GM12878 (cell line): ENCODE measurements at regions not wholly inside any gene's neighbourhood (a gene's known extent, or its start where the extent isn't known, plus 50 kb on each side); places are given as distances from the start of the nearest gene placed in this dataset.
A peak's percentile ranks its signal among the peaks of the same experiment; 100 is the strongest.
"Not testable (repeated sequence)": the region's sequence is repeated elsewhere in the genome, so short reads cannot be mapped to it uniquely, and the experiment has no call there.

Source experiments
- ATAC-seq: fragments of 200-7000 bp; cut with Tn5 transposase; 3 replicates; pipeline ENCODE4 v1.9.1; 2020; ENCODE audit warnings: mild to moderate bottlenecking, moderate library complexity
- BruUV-seq: library from RNA; stranded (reverse); fragments of 400-500 nt; replicated peaks from 2 replicates; lab custom pipeline; 2021; lab: Mats Ljungman, UMichigan
- CTCF ChIA-PET: fragments of 300-600 bp; sonication (Branson Sonifier 250); formaldehyde crosslinking; extraction: SDS; loops from one replicate; lab custom pipeline; 2021; ENCODE audit warnings: inconsistent platforms; lab: Yijun Ruan, JAX
- POLR2A ChIA-PET: fragments of 350-600 bp; formaldehyde crosslinking; extraction: SDS; loops from one replicate; lab custom pipeline; 2021; ENCODE audit warnings: inconsistent platforms; lab: Charles Lee
- RAD21 ChIA-PET: fragments of 300-600 bp; sonication (Branson Sonifier 250); formaldehyde crosslinking; loops from one replicate; lab custom pipeline; 2023; ENCODE audit warnings: antibody characterized with exemption; ENCODE audit not compliant: unreplicated experiment; lab: Charles Lee
- SMC1A ChIA-PET: fragments of 300-600 bp; sonication (Branson Sonifier 250); formaldehyde crosslinking; loops from one replicate; lab custom pipeline; 2023; ENCODE audit not compliant: unreplicated experiment, uncharacterized antibody; lab: Charles Lee
- DNase-seq: peaks from one replicate; pipeline ENCODE4 v3.0.0-alpha.2; 2011; ENCODE audit warnings: low read depth, low spot score
- FAIRE-seq: peaks from 3 replicates; lab custom pipeline; 2011; peaks lifted over from hg19 to GRCh38; lab: Jason Lieb, UNC
- H2AFZ ChIP-seq: 2 replicates; pipeline ENCODE4 v1.6.0; 2011; ENCODE audit warnings: low read depth, low read length, control low read depth; ENCODE audit not compliant: control insufficient read depth
- H3K27ac ChIP-seq: 2 replicates; pipeline ENCODE4 v1.5.1; 2011; ENCODE audit warnings: control low read depth; ENCODE audit not compliant: control insufficient read depth, insufficient read depth
- H3K27me3 ChIP-seq, 2 experiments: replicated peaks in 1 of 2; 2 replicates each; pipeline versions ENCODE4 v1.6.0 to v1.6.1; 2011; ENCODE audit warnings: low read length in 1 of 2; ENCODE audit not compliant: control insufficient read depth in 2 of 2, insufficient read depth in 2 of 2
- H3K36me3 ChIP-seq, 2 experiments: 2 replicates each; pipeline ENCODE4 v1.5.1; 2011; ENCODE audit warnings: low read length in 1 of 2; ENCODE audit not compliant: control insufficient read depth in 2 of 2, insufficient read depth in 2 of 2
- H3K4me1 ChIP-seq: 2 replicates; pipeline ENCODE4 v1.6.1; 2011; ENCODE audit warnings: mild to moderate bottlenecking, low read length, moderate library complexity, mixed read lengths; ENCODE audit not compliant: control insufficient read depth, insufficient read depth
- H3K4me2 ChIP-seq: 2 replicates; pipeline ENCODE4 v1.6.0; 2011; ENCODE audit warnings: control low read depth; ENCODE audit not compliant: control insufficient read depth, insufficient read depth
- H3K4me3 ChIP-seq: fragments of 200-600 bp; sonication (generic); 2 replicates; pipeline ENCODE4 v1.5.1; 2016
- H3K79me2 ChIP-seq: 2 replicates; pipeline ENCODE4 v1.6.0; 2011; ENCODE audit warnings: low read length; ENCODE audit not compliant: control insufficient read depth, insufficient read depth
- H3K9ac ChIP-seq: 2 replicates; pipeline ENCODE4 v1.8.0; 2011; ENCODE audit warnings: low read length, control low read depth, mixed read lengths; ENCODE audit not compliant: control insufficient read depth, insufficient read depth
- H3K9me3 ChIP-seq: replicated peaks from 3 replicates; pipeline ENCODE4 v1.5.1; 2011; ENCODE audit warnings: mild to moderate bottlenecking, low read length; ENCODE audit not compliant: control insufficient read depth, insufficient read depth
- H4K20me1 ChIP-seq: 2 replicates; pipeline ENCODE4 v1.6.0; 2011; ENCODE audit not compliant: control insufficient read depth, insufficient read depth
- CTCF ChIP-seq, 3 experiments: IDR thresholded peaks in 2 of 3; conservative IDR thresholded peaks in 1 of 3; 2 replicates each; pipeline ENCODE4 v1.5.1; 2011; ENCODE audit warnings: low read depth in 3 of 3, low read length in 3 of 3, mild to moderate bottlenecking in 3 of 3, control low read depth in 2 of 3, moderate library complexity in 2 of 3, inconsistent platforms in 1 of 3, mixed read lengths in 1 of 3; ENCODE audit not compliant: control insufficient read depth in 2 of 3, insufficient read depth in 1 of 3; ENCODE audit errors: extremely low read depth in 1 of 3
- RAD21 ChIP-seq: IDR thresholded peaks from 2 replicates; pipeline ENCODE4 v1.6.1; 2011; ENCODE audit warnings: mild to moderate bottlenecking, low read depth, low read length, moderate library complexity; ENCODE audit not compliant: insufficient read depth
- SMC3 ChIP-seq: IDR thresholded peaks from 2 replicates; pipeline ENCODE4 v1.6.1; 2011; ENCODE audit warnings: low read length, improper control_type of control experiment, borderline replicate concordance
- YY1 ChIP-seq: IDR thresholded peaks from 2 replicates; pipeline ENCODE4 v1.6.1; 2011; ENCODE audit warnings: low read depth, mild to moderate bottlenecking, low read length
- WGBS: methylation state at CpG from one replicate; pipeline ENCODE4 v1.1.6; 2016; ENCODE audit warnings: low lambda C conversion rate; ENCODE audit not compliant: insufficient replicate concordance, insufficient coverage; ENCODE audit errors: missing lambda C conversion rate; 5-methylcytosine and 5-hydroxymethylcytosine counted together
- in situ Hi-C: fragments of 300-500 bp; cut with MboI; formaldehyde crosslinking; loops from 9 replicates; pipeline ENCODE4 v1.14.3; 2018; ENCODE audit warnings: mixed read lengths
- intact Hi-C: fragments of 100-400 bp; cut with micrococcal nuclease; formaldehyde crosslinking; loops from one replicate; pipeline ENCODE4 v1.14.2; 2022; ENCODE audit not compliant: unreplicated experiment

GRCh38 chr14:106253995-106254394, 727.6 kb downstream of the TMEM121 start:
- BruUV-seq, H3K36me3 ChIP-seq, DNase-seq, H3K27me3 ChIP-seq, FAIRE-seq, intact Hi-C loops, H3K27ac ChIP-seq, RAD21 ChIA-PET, H3K9me3 ChIP-seq, H3K9ac ChIP-seq, in situ Hi-C loops, SMC1A ChIA-PET, H2AFZ ChIP-seq, H3K4me3 ChIP-seq, H3K4me1 ChIP-seq, POLR2A ChIA-PET, CTCF ChIA-PET, H4K20me1 ChIP-seq, H3K4me2 ChIP-seq, H3K79me2 ChIP-seq, ATAC-seq: not testable (repeated sequence)
- 5% methylated on average over 5 of the region's 5 CpGs for WGBS

- SMC1A ChIA-PET, H3K9me3 ChIP-seq, H3K27ac ChIP-seq, H3K9ac ChIP-seq, FAIRE-seq, H3K4me1 ChIP-seq, in situ Hi-C loops, RAD21 ChIA-PET, H3K79me2 ChIP-seq, H2AFZ ChIP-seq, H3K36me3 ChIP-seq, H3K4me2 ChIP-seq, H4K20me1 ChIP-seq, POLR2A ChIA-PET, H3K4me3 ChIP-seq, DNase-seq, intact Hi-C loops, BruUV-seq, H3K27me3 ChIP-seq: not testable (repeated sequence)
- TF ChIP-seq CTCF (IDR thresholded peaks at IDR 0.05 in 2 of 3, conservative IDR thresholded peaks at IDR 0.05 in 1 of 3; ENCODE audit: control insufficient read depth in 2 of 3, extremely low read depth in 1 of 3, insufficient read depth in 1 of 3, low read depth in 3 of 3, low read length in 3 of 3), result peak; percentile 45 to 82 (median 78)
- peak; percentile 81 for TF ChIP-seq RAD21
- TF ChIP-seq SMC3, result peak; percentile 46
- TF ChIP-seq YY1, result 0 out of 2 replicates have a peak, but pooled peaks have one; percentile 34
- peak; percentile 58 for ATAC-seq
- CTCF ChIA-PET, result interaction anchor here (0.6 to 2.7 kb wide), 11 partner anchors 10 to 745 kb away, joined by 3 to 14 read pairs (median 4); no protein-coding TSS in a partner anchor
- 18% methylated on average over 16 of the region's 16 CpGs for WGBS
Measured at GRCh38 chr14:106257569-106257994, 731.2 kb downstream of the TMEM121 start.
